Skin epidermis (tissue), 12 donors: ENCODE measurements at regions not wholly inside any gene's neighbourhood (a gene's known extent, or its start where the extent isn't known, plus 50 kb on each side); places are given as distances from the start of the nearest gene placed in this dataset.
A peak's percentile ranks its signal among the peaks of the same experiment; 100 is the strongest.
"Not testable (repeated sequence)": the region's sequence is repeated elsewhere in the genome, so short reads cannot be mapped to it uniquely, and the experiment has no call there.

Experiments used
- H3K27ac ChIP-seq, 21 experiments: fragments of 200-600 bp; sonication (generic) in 11 of 21; one replicate each; pipeline ENCODE4 v1.5.0; 2020; ENCODE audit warnings: mild to moderate bottlenecking in 3 of 21, inconsistent platforms in 2 of 21, moderate library complexity in 2 of 21
- H3K4me3 ChIP-seq, 7 experiments: fragments of 200-600 bp; sonication (generic) in 2 of 7; one replicate each; pipeline ENCODE4 v1.5.0; 2020; ENCODE audit warnings: inconsistent platforms in 2 of 7, mild to moderate bottlenecking in 2 of 7, moderate library complexity in 1 of 7

- Histone ChIP-seq H3K4me3 (no peak overlapping the region), H3K27ac (no peak overlapping the region)
Measured at GRCh38 chr4:101678180-101678579, 112.3 kb upstream of the BANK1 start.

- H3K4me3 ChIP-seq: no peak overlapping the region
- peak overlapping the region in 4 of 21 experiments; percentile 1 to 33 (median 18) for H3K27ac ChIP-seq
Measured at GRCh38 chr4:101670897-101671296, 119.6 kb upstream of the BANK1 start.

GRCh38 chr4:101670370-101670769 is 120.2 kb upstream of the BANK1 start:
- Histone ChIP-seq H3K27ac (peak overlapping the region in 1 of 21 experiments; percentile 23), H3K4me3 (no peak overlapping the region)

DNA sequence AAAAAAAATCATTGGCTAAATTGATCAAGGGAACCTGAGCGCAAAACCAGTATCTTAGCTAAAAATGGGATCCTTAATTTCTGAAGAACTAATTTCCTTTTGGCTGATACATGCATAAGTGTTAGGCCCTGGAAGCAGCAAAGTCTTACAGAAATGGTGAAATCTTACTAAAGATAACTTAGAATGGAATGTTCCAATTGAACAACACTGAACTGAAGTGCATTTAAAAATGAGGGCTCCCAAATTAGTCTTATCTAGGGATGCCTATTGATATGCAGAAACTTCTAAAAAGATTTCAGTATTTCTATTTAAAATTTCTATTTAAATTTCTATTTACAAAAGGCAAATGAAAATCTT is 120.7 kb upstream of the BANK1 start:
- Histone ChIP-seq H3K27ac (peak overlapping the region in 2 of 21 experiments; percentile 23 to 36), H3K4me3 (no peak overlapping the region)

DNA sequence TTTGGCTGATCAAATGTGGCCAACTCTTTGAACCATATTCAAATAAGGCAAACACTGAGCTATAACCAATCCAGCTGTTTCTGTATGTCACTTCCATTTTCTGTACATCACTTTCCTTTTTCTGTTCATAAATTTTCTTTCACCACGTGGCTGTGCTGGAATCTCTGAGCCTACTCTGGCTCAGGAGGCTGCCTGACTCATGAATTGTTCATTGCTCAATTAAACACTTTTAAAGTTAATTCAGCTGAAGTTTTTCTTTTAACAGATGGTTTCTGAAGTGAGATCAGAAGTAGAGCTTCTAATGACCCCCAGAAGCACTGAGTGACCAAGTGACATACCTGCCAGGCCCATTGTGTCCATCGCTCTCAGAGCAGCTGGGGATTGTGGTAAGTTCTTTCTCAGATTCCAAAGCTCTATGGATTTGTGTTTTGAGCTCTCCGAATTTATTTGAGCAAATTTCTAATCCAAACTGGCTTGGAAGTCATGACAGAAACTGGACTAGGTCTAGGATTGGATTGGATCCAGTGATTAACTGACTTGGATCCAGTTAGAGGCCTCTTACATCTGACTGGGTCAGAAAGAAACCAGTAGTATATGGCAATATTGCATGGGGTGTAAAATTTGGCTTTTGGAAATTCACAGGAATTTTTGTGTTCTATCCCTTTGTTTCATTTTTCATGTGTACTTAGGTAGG is 121.2 kb upstream of the BANK1 start:
- Histone ChIP-seq H3K4me3 (no peak overlapping the region), H3K27ac (peak overlapping the region in 1 of 21 experiments; percentile 36)

GRCh38 chr4:101667348-101667747 is 123.2 kb upstream of the BANK1 start:
- no peak overlapping the region for H3K4me3 ChIP-seq

DNA sequence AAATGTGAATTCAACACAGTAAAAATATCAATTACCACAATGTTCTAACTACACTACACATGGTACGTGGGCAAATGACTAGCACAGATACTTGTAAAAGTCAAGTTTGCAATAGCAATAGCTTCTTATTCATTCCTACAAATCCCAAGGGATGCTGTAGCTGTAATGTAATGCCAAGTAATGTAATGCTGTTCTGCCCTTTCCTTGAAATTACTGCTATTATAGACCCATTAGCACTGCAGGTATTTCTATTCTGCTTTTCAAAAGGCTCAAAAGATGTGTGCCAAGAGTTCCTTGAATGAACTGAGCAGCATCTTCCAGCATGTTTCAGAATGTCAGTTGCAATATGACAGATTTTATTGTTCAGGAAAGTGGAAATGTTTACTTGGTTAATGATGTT is 129.9 kb upstream of the BANK1 start:
- H3K4me3 ChIP-seq: no peak overlapping the region
- no peak overlapping the region for H3K27ac ChIP-seq

More at GRCh38 chr4:101667348-101667747, 123.2 kb upstream of the BANK1 start:
- no peak overlapping the region for H3K27ac ChIP-seq

- H3K27ac ChIP-seq: no peak overlapping the region
Measured at GRCh38 chr4:101655857-101656256, 134.7 kb upstream of the BANK1 start.

GRCh38 chr4:101655005-101655404 is 135.5 kb upstream of the BANK1 start:
- H3K27ac ChIP-seq: no peak overlapping the region

More at GRCh38 chr4:101655857-101656256, 134.7 kb upstream of the BANK1 start:
- H3K4me3 ChIP-seq: no peak overlapping the region

GRCh38 chr4:101651778-101652177 is 138.8 kb upstream of the BANK1 start:
- peak overlapping the region in 3 of 21 experiments; percentile 25 to 35 (median 33) for H3K27ac ChIP-seq
- no peak overlapping the region for H3K4me3 ChIP-seq

More at GRCh38 chr4:101655005-101655404, 135.5 kb upstream of the BANK1 start:
- H3K4me3 ChIP-seq: no peak overlapping the region

- no peak overlapping the region for H3K4me3 ChIP-seq
- peak overlapping the region in 18 of 21 experiments; percentile 18 to 78 (median 55) for H3K27ac ChIP-seq
Measured at GRCh38 chr4:101649790-101650515, 140.6 kb upstream of the BANK1 start.

DNA sequence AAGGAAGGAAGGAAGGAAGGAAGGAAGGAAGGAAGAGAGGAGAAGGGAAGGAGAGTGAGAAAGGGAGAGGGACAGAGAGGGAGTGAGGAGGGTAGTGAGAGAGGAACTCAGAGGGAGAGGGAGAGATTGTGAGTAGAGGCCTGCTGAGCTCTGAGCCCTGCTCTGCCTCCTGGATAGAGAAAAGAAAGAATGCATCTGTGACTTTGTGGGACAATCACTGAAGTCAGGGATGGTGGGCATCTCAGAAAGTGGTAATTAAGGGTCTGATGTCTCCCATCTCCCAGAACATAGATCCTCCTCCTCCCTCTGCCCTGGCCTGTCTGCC is 142.9 kb upstream of the BANK1 start:
- Histone ChIP-seq H3K4me3 (no peak overlapping the region), H3K27ac (peak overlapping the region in 10 of 21 experiments; percentile 4 to 78 (median 58))

DNA sequence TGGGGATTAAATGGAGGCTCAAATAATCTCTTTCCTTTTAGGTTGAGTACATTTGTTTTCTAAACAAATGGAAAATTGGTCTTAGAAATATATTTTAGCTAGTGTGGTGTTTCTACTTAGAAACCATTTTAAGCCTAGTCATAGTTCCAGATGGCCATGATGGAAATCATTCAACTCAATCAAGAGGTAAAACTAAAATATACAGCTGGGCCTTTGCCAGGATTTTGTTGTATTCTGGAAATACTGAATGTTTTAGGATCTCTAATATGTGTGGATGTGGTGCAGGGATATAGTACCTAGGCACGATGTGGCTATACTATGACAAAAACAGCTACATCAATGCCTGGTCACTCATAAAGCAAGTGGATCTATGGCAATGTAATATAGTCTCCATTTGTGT is 146.0 kb upstream of the BANK1 start:
- no peak overlapping the region for H3K4me3 ChIP-seq
- H3K27ac ChIP-seq: peak overlapping the region in 5 of 21 experiments; percentile 30 to 53 (median 42)

GRCh38 chr4:101643186-101643837 is 147.2 kb upstream of the BANK1 start:
- Histone ChIP-seq H3K27ac (peak overlapping the region in 7 of 21 experiments; percentile 0 to 53 (median 39)), H3K4me3 (no peak overlapping the region)

DNA sequence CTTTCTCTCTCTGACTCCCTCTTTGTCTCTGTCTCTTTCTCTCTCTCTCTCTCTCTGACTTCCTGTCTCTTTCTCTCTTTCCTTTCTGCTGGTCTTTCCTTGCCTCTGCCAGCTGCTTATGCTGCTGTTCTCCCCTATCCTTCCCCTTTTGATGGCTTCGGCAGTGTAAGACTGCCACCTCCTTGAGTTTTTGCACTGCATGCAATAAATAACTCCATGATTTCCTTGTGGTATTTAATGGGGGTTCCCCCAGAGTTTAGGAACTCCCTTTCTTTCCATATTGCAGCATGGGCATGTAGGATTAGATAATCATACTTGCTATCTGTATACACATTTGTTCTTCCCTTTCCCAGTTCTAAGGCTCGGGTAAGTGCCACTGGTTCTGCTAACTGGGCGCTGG is 157.8 kb upstream of the BANK1 start:
- not testable (repeated sequence) for H3K4me3 ChIP-seq, H3K27ac ChIP-seq

- Histone ChIP-seq H3K4me3 (no peak overlapping the region), H3K27ac (no peak overlapping the region)
Measured at GRCh38 chr4:101630319-101630986, 160.1 kb upstream of the BANK1 start.

- H3K27ac ChIP-seq: peak overlapping the region in 1 of 21 experiments; percentile 7
Measured at GRCh38 chr4:101621120-101621519, 169.4 kb upstream of the BANK1 start.

DNA sequence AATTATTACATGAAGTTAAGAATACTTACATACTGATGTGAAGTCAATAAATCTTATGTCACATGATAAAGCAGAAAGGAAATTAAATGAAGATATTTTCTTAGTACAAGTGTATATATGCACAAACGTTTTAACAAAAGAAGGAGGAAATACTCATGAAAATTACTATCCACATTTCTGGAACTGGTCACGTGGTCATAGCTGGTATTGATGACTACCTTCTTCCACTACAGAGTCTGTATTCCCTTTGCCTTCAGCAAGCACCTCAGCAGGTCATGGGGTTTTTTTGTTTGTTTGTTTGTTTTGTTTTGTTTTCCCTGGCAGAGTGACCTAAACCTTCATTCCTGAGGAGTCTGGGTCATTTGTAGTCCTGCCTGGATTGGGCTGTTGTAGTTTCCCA is 174.9 kb upstream of the BANK1 start:
- no peak overlapping the region for H3K4me3 ChIP-seq
- H3K27ac ChIP-seq: no peak overlapping the region

More at GRCh38 chr4:101621120-101621519, 169.4 kb upstream of the BANK1 start:
- H3K4me3 ChIP-seq: no peak overlapping the region

DNA sequence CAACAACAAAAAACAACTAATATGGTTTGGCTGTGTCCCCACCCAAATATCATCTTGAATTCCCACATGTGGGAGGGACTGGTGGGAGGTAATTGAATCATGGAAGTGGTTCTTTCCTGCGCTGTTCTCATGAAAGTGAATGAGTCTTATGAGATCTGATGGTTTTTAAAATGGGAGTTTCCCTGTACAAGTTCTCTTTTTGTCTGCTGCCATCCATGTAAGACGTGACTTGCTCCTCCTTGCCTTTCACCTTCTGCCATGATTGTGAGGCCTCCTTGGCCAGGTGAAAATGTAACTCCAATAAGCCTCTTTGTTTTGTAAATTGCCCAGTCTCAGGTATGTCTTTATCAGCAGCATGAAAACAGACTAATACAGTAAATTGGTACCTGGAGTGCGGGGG is 183.5 kb upstream of the BANK1 start:
- H3K27ac ChIP-seq: not testable (repeated sequence)

GRCh38 chr4:101604976-101605375 is 185.6 kb upstream of the BANK1 start:
- Histone ChIP-seq H3K4me3 (no peak overlapping the region), H3K27ac (no peak overlapping the region)

More for the DNA sequence above, 183.5 kb upstream of the BANK1 start:
- H3K4me3 ChIP-seq: not testable (repeated sequence)
